ENCODE measurements at regions not wholly inside any gene's neighbourhood (a gene's known extent, or its start where the extent isn't known, plus 50 kb on each side); places are given as distances from the start of the nearest gene placed in this dataset.

- TF ChIP-seq CTCF (IDR thresholded peaks at IDR 0.05; ENCODE audit: control extremely low read depth in 1 of 3, insufficient read depth in 1 of 3, low read depth in 1 of 3, low read length in 3 of 3) (no peak), SAP30 (IDR thresholded peaks at IDR 0.05; ENCODE audit: insufficient read depth, insufficient replicate concordance, low read length) (no peak)
Measured at GRCh38 chr18:34342960-34343359, 118.2 kb upstream of the NOL4 start (continued).
